Gastrocnemius medialis (tissue), 4 donors: ENCODE measurements at regions not wholly inside any gene's neighbourhood (a gene's known extent, or its start where the extent isn't known, plus 50 kb on each side); places are given as distances from the start of the nearest gene placed in this dataset.

Experiments
- POLR2A ChIP-seq, 2 donors: fragments of 450-650 bp; IDR thresholded peaks; one replicate each; pipeline ENCODE4 v1.6.1; 2017; ENCODE audit warnings: antibody characterized with exemption in 2 of 2, mild to moderate bottlenecking in 2 of 2, moderate library complexity in 2 of 2
- TF ChIP-seq, protein P1 (sequence below), 5 experiments: fragments of 450-650 bp in 3 of 5; fragments of 200-600 bp in 2 of 5; sonication (generic) in 2 of 5; IDR thresholded peaks in 4 of 5; conservative IDR thresholded peaks in 1 of 5; 1 replicate in 4 of 5; 2 replicates in 1 of 5; pipeline ENCODE4 v1.5.1; 2016 to 2019; ENCODE audit warnings: antibody characterized with exemption in 5 of 5, mild to moderate bottlenecking in 3 of 5, moderate library complexity in 3 of 5

- TF ChIP-seq POLR2A (IDR thresholded peaks at IDR 0.05): no peak
- TF ChIP-seq, protein P1, sequence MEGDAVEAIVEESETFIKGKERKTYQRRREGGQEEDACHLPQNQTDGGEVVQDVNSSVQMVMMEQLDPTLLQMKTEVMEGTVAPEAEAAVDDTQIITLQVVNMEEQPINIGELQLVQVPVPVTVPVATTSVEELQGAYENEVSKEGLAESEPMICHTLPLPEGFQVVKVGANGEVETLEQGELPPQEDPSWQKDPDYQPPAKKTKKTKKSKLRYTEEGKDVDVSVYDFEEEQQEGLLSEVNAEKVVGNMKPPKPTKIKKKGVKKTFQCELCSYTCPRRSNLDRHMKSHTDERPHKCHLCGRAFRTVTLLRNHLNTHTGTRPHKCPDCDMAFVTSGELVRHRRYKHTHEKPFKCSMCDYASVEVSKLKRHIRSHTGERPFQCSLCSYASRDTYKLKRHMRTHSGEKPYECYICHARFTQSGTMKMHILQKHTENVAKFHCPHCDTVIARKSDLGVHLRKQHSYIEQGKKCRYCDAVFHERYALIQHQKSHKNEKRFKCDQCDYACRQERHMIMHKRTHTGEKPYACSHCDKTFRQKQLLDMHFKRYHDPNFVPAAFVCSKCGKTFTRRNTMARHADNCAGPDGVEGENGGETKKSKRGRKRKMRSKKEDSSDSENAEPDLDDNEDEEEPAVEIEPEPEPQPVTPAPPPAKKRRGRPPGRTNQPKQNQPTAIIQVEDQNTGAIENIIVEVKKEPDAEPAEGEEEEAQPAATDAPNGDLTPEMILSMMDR (IDR thresholded peaks at IDR 0.05 in 4 of 5, conservative IDR thresholded peaks at IDR 0.05 in 1 of 5): no peak
Observed at GRCh38 chr5:39526914-39527477, 102.2 kb upstream of the DAB2 start.
